HEK293 (cell line): ENCODE measurements at regions not wholly inside any gene's neighbourhood (a gene's known extent, or its start where the extent isn't known, plus 50 kb on each side); places are given as distances from the start of the nearest gene placed in this dataset.

Experiments used
- CTCF ChIA-PET: fragments of 350-600 bp; formaldehyde crosslinking; extraction: SDS; loops from one replicate; lab custom pipeline; 2021; ENCODE audit warnings: antibody characterized with exemption; lab: Yijun Ruan, JAX
- POLR2A ChIA-PET: fragments of 300-600 bp; formaldehyde crosslinking; extraction: SDS; loops from one replicate; lab custom pipeline; 2020; ENCODE audit warnings: antibody characterized with exemption, inconsistent platforms; lab: Yijun Ruan, JAX
- H3K27ac ChIP-seq: fragments of 200-500 bp; sonication (Bioruptor generic); 2 replicates; pipeline ENCODE4 v1.5.1; 2014; ENCODE audit warnings: low read depth, low read length, control low read depth, inconsistent platforms; ENCODE audit errors: extremely low read depth
- H3K36me3 ChIP-seq, 2 experiments: fragments of 200-500 bp in 1 of 2; sonication (Bioruptor generic) in 1 of 2; 1 replicate in 1 of 2; 2 replicates in 1 of 2; pipeline ENCODE4 v1.5.1; 2014 to 2017; ENCODE audit warnings: inconsistent platforms in 2 of 2, low read length in 2 of 2; ENCODE audit not compliant: control insufficient read depth in 2 of 2, insufficient read depth in 1 of 2
- H3K4me1 ChIP-seq: fragments of 200-500 bp; sonication (Bioruptor generic); 2 replicates; pipeline ENCODE4 v1.5.1; 2014; ENCODE audit warnings: mild to moderate bottlenecking, low read length, inconsistent platforms; ENCODE audit not compliant: control insufficient read depth, insufficient read depth
- H3K4me3 ChIP-seq: 2 replicates; pipeline ENCODE4 v1.5.1; 2011; ENCODE audit warnings: low read depth, mild to moderate bottlenecking, control low read depth, low read length, moderate library complexity
- H3K9me3 ChIP-seq: fragments of 200-500 bp; sonication (Bioruptor generic); 2 replicates; pipeline ENCODE4 v1.5.1; 2014; ENCODE audit warnings: low read depth, low read length, inconsistent platforms; ENCODE audit not compliant: control insufficient read depth, insufficient read depth
- ATF2 ChIP-seq: fragments of 450-650 bp; formaldehyde crosslinking; IDR thresholded peaks from 2 replicates; pipeline ENCODE4 v1.5.1; 2016; ENCODE audit warnings: missing biosample characterization, missing genetic modification characterization, low read depth
- KLF7 ChIP-seq: fragments of 450-650 bp; formaldehyde crosslinking; IDR thresholded peaks from 2 replicates; pipeline ENCODE4 v1.5.1; 2016; ENCODE audit warnings: missing biosample characterization, missing genetic modification characterization, borderline replicate concordance
- OSR2 ChIP-seq: fragments of 450-650 bp; formaldehyde crosslinking; IDR thresholded peaks from 2 replicates; pipeline ENCODE4 v1.5.1; 2016; ENCODE audit warnings: missing biosample characterization, missing genetic modification characterization
- PRDM1 ChIP-seq: fragments of 450-650 bp; formaldehyde crosslinking; IDR thresholded peaks from 2 replicates; pipeline ENCODE4; 2016; ENCODE audit warnings: missing biosample characterization, missing genetic modification characterization
- PRDM6 ChIP-seq: fragments of 450-650 bp; formaldehyde crosslinking; IDR thresholded peaks from 2 replicates; pipeline ENCODE4 v1.5.1; 2017; ENCODE audit warnings: missing biosample characterization, missing genetic modification characterization
- SALL2 ChIP-seq: fragments of 450-650 bp; formaldehyde crosslinking; IDR thresholded peaks from 2 replicates; pipeline ENCODE4 v1.5.0; 2017; ENCODE audit warnings: missing biosample characterization, mild to moderate bottlenecking, missing genetic modification characterization, borderline replicate concordance
- SCRT1 ChIP-seq: fragments of 450-650 bp; formaldehyde crosslinking; IDR thresholded peaks from 2 replicates; pipeline ENCODE4 v1.5.1; 2016; ENCODE audit warnings: missing biosample characterization, missing genetic modification characterization, borderline replicate concordance
- SP2 ChIP-seq: fragments of 450-650 bp; formaldehyde crosslinking; IDR thresholded peaks from 2 replicates; pipeline ENCODE4 v1.5.1; 2016; ENCODE audit warnings: missing biosample characterization, missing genetic modification characterization
- SP3 ChIP-seq: fragments of 450-650 bp; formaldehyde crosslinking; IDR thresholded peaks from 2 replicates; pipeline ENCODE4 v1.5.1; 2016; ENCODE audit warnings: missing biosample characterization, missing genetic modification characterization
- YY1 ChIP-seq: fragments of 450-650 bp; formaldehyde crosslinking; IDR thresholded peaks from 2 replicates; pipeline ENCODE4 v1.5.1; 2018; ENCODE audit warnings: missing biosample characterization, missing genetic modification characterization
- ZFP37 ChIP-seq: fragments of 450-650 bp; formaldehyde crosslinking; IDR thresholded peaks from 2 replicates; pipeline ENCODE4 v1.5.1; 2016; ENCODE audit warnings: missing biosample characterization, missing genetic modification characterization
- ZNF10 ChIP-seq: fragments of 450-650 bp; formaldehyde crosslinking; IDR thresholded peaks from 2 replicates; pipeline ENCODE4 v1.5.1; 2017; ENCODE audit warnings: missing biosample characterization, missing genetic modification characterization
- ZNF146 ChIP-seq: fragments of 450-650 bp; formaldehyde crosslinking; IDR thresholded peaks from 2 replicates; pipeline ENCODE4 v1.5.1; 2016; ENCODE audit warnings: missing biosample characterization, missing genetic modification characterization
- ZNF175 ChIP-seq: fragments of 450-650 bp; formaldehyde crosslinking; IDR thresholded peaks from 2 replicates; pipeline ENCODE4 v1.5.1; 2016; ENCODE audit warnings: missing biosample characterization, missing genetic modification characterization
- ZNF239 ChIP-seq: fragments of 450-650 bp; formaldehyde crosslinking; IDR thresholded peaks from 2 replicates; pipeline ENCODE4 v1.5.1; 2016; ENCODE audit warnings: missing biosample characterization, missing genetic modification characterization
- ZNF354C ChIP-seq: fragments of 450-650 bp; formaldehyde crosslinking; IDR thresholded peaks from 2 replicates; pipeline ENCODE4 v1.5.1; 2016; ENCODE audit warnings: missing biosample characterization, missing genetic modification characterization, low read depth, borderline replicate concordance
- ZNF560 ChIP-seq: fragments of 450-650 bp; formaldehyde crosslinking; IDR thresholded peaks from 2 replicates; pipeline ENCODE4 v1.5.1; 2017; ENCODE audit warnings: missing biosample characterization, missing genetic modification characterization, borderline replicate concordance
- ZNF571 ChIP-seq: fragments of 450-650 bp; formaldehyde crosslinking; IDR thresholded peaks from 2 replicates; pipeline ENCODE4 v1.5.0; 2017; ENCODE audit warnings: missing biosample characterization, missing genetic modification characterization
- ZNF830 ChIP-seq: fragments of 450-650 bp; IDR thresholded peaks from 2 replicates; pipeline ENCODE4 v1.5.0; 2018; ENCODE audit warnings: missing biosample characterization, missing genetic modification characterization, low read depth, mild to moderate bottlenecking, moderate library complexity
- TF ChIP-seq, protein P1 (sequence below): fragments of 450-650 bp; formaldehyde crosslinking; IDR thresholded peaks from 2 replicates; pipeline ENCODE4 v1.5.1; 2017; ENCODE audit warnings: missing biosample characterization, missing genetic modification characterization
- TF ChIP-seq, protein P2 (sequence below): fragments of 450-650 bp; IDR thresholded peaks from 2 replicates; pipeline ENCODE4 v1.5.1; 2018; ENCODE audit warnings: missing biosample characterization, mild to moderate bottlenecking, missing genetic modification characterization
- TF ChIP-seq, protein P3 (sequence below): fragments of 450-650 bp; formaldehyde crosslinking; IDR thresholded peaks from 2 replicates; pipeline ENCODE4 v1.5.1; 2016; ENCODE audit warnings: missing biosample characterization, missing genetic modification characterization
- TF ChIP-seq, protein P4 (sequence below): fragments of 450-650 bp; formaldehyde crosslinking; IDR thresholded peaks from 2 replicates; pipeline ENCODE4 v1.5.1; 2016; ENCODE audit warnings: missing biosample characterization, missing genetic modification characterization

GRCh38 chr17:70677783-70678647 is 508.7 kb downstream of the KCNJ2 start (continued):
- TF ChIP-seq, protein P1, sequence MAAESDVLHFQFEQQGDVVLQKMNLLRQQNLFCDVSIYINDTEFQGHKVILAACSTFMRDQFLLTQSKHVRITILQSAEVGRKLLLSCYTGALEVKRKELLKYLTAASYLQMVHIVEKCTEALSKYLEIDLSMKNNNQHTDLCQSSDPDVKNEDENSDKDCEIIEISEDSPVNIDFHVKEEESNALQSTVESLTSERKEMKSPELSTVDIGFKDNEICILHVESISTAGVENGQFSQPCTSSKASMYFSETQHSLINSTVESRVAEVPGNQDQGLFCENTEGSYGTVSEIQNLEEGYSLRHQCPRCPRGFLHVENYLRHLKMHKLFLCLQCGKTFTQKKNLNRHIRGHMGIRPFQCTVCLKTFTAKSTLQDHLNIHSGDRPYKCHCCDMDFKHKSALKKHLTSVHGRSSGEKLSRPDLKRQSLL = peak; percentile 42; the same call in 1 of the 2 replicates
- peak; percentile 75 for TF ChIP-seq YY1
- TF ChIP-seq, all 188 proteins: peak for 57

DNA sequence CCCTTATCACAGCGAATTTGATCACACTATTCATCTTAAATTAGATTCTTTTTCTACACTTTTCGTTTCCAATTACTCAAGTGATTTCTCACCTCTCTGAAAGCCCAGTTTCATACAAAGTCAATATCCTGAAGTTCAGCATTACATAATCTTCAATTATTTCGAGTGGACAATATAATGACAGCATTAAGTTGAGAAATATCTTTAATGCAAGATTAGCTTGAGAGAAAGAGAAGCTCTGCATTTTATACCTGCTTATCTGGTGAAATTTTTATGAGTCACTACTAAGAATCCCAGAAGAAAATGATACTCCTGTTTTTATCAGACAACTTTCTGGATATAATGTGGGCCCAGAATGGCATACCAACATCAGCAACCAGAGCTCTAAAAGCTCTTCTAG is 509.6 kb downstream of the KCNJ2 start:
- Histone ChIP-seq H3K4me3 (no peak overlapping the region), H3K36me3 (no peaks in the 10 kb centered on the region)
- TF ChIP-seq OSR2 (tag by site-specific recombination) = 0 out of 2 replicates have a peak, but pooled peaks have one; percentile 13
- TF ChIP-seq ZNF354C (tag by site-specific recombination) = no peak
- TF ChIP-seq ATF2 = 0 out of 2 replicates have a peak, but pooled peaks have one; percentile 59
- TF ChIP-seq, protein P2, sequence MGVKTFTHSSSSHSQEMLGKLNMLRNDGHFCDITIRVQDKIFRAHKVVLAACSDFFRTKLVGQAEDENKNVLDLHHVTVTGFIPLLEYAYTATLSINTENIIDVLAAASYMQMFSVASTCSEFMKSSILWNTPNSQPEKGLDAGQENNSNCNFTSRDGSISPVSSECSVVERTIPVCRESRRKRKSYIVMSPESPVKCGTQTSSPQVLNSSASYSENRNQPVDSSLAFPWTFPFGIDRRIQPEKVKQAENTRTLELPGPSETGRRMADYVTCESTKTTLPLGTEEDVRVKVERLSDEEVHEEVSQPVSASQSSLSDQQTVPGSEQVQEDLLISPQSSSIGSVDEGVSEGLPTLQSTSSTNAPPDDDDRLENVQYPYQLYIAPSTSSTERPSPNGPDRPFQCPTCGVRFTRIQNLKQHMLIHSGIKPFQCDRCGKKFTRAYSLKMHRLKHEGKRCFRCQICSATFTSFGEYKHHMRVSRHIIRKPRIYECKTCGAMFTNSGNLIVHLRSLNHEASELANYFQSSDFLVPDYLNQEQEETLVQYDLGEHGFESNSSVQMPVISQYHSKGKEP (tag by site-specific recombination) = 0 out of 2 replicates have a peak, but pooled peaks have one; percentile 5
- no peak for TF ChIP-seq ZNF560 (tag by site-specific recombination)
- peak; percentile 39 for TF ChIP-seq PRDM6 (tag by site-specific recombination)
- TF ChIP-seq, all 188 proteins: peak for 4
- Histone ChIP-seq H3K4me1 (peaks cover 19% of the 10 kb centered on the region), H3K9me3 (no peaks in the 10 kb centered on the region), H3K27ac (peak overlapping the region; percentile 87)
- POLR2A ChIA-PET = no interaction called here
- CTCF ChIA-PET = no interaction called here

DNA sequence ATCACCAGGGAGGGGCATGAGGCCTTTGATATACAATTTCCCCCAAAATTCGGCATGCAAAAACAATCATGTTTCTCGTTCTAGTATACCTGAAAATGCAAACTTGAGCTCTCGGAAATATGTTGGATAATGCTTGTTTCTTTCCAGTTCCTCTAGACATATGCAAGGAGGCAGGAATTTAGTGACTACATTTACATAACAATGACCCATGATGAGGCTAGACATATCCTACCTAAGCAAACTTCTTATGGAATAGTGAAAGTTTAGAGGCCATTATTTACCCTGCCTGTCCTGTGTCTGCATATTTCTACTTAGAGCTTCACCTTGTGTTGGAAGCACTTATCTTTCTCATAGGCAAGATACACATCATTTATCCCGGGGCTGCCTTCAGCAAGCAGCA is 514.6 kb downstream of the KCNJ2 start:
- no peak for TF ChIP-seq SCRT1 (tag by site-specific recombination)
- TF ChIP-seq ZNF830 (tag by site-specific recombination) = no peak
- no peak for TF ChIP-seq SP2 (tag by site-specific recombination)
- no peak for TF ChIP-seq SP3 (tag by site-specific recombination)
- TF ChIP-seq ZNF175 (tag by site-specific recombination) = no peak
- TF ChIP-seq PRDM1 = no peak
- no peak for TF ChIP-seq ZNF571 (tag by site-specific recombination)
- TF ChIP-seq, protein P3, sequence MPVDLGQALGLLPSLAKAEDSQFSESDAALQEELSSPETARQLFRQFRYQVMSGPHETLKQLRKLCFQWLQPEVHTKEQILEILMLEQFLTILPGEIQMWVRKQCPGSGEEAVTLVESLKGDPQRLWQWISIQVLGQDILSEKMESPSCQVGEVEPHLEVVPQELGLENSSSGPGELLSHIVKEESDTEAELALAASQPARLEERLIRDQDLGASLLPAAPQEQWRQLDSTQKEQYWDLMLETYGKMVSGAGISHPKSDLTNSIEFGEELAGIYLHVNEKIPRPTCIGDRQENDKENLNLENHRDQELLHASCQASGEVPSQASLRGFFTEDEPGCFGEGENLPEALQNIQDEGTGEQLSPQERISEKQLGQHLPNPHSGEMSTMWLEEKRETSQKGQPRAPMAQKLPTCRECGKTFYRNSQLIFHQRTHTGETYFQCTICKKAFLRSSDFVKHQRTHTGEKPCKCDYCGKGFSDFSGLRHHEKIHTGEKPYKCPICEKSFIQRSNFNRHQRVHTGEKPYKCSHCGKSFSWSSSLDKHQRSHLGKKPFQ (tag by site-specific recombination) = no peak
- no peak for TF ChIP-seq ZFP37 (tag by site-specific recombination)
- TF ChIP-seq ZNF146 (tag by site-specific recombination) = no peak
- TF ChIP-seq YY1 = no peak
- TF ChIP-seq ZNF10 = no peak
- TF ChIP-seq ZNF239 = no peak
- no peak for TF ChIP-seq KLF7 (tag by site-specific recombination)
- no peak for TF ChIP-seq SALL2 (tag by site-specific recombination)
- TF ChIP-seq, protein P4, sequence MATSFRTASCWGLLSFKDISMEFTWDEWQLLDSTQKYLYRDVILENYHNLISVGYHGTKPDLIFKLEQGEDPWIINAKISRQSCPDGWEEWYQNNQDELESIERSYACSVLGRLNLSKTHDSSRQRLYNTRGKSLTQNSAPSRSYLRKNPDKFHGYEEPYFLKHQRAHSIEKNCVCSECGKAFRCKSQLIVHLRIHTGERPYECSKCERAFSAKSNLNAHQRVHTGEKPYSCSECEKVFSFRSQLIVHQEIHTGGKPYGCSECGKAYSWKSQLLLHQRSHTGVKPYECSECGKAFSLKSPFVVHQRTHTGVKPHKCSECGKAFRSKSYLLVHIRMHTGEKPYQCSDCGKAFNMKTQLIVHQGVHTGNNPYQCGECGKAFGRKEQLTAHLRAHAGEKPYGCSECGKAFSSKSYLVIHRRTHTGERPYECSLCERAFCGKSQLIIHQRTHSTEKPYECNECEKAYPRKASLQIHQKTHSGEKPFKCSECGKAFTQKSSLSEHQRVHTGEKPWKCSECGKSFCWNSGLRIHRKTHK = no peak
- Histone ChIP-seq H3K36me3 (no peaks in the 10 kb centered on the region), H3K9me3 (no peaks in the 10 kb centered on the region), H3K4me1 (peaks cover 4% of the 10 kb centered on the region; the same call in 1 of the 2 replicates), H3K4me3 (no peak overlapping the region), H3K27ac (no peak overlapping the region)
- POLR2A ChIA-PET = no interaction called here
- CTCF ChIA-PET = interaction anchor here (0.5 kb wide), 1 partner anchor 1325 kb away, joined by 3 read pairs; no protein-coding TSS in a partner anchor
